ENCODE measurements at regions not wholly inside any gene's neighbourhood (a gene's known extent, or its start where the extent isn't known, plus 50 kb on each side); places are given as distances from the start of the nearest gene placed in this dataset.

GRCh38 chr14:30331030-30331429, 227.9 kb upstream of the G2E3 start:
- H3K4me3 ChIP-seq = no peak overlapping the region
- TF ChIP-seq POLR2AphosphoS5 (IDR thresholded peaks at IDR 0.05) (no peak), CTCF (IDR thresholded peaks at IDR 0.05) (no peak), POLR2A (IDR thresholded peaks at IDR 0.05) (no peak)
- intact Hi-C loops (cut with DNase I; ENCODE audit: low total_unique reads) = no loop called here

GRCh38 chr14:30332374-30332773, 226.6 kb upstream of the G2E3 start:
- H3K27me3 ChIP-seq = no peaks in the 10 kb centered on the region
- no peak overlapping the region for H3K27ac ChIP-seq
- no peak for TF ChIP-seq POLR2A (IDR thresholded peaks at IDR 0.05)
- no peak for TF ChIP-seq POLR2AphosphoS5 (IDR thresholded peaks at IDR 0.05)
- intact Hi-C loops (cut with DNase I; ENCODE audit: low total_unique reads) = no loop called here
- H3K9me3 ChIP-seq = no peaks in the 10 kb centered on the region
- no peak overlapping the region for H3K4me3 ChIP-seq
- no peak for DNase-seq (ENCODE audit: low spot score in 2 of 2)
- no peaks in the 10 kb centered on the region for H3K4me1 ChIP-seq
- H3K36me3 ChIP-seq = no peaks in the 10 kb centered on the region

More at GRCh38 chr14:30331030-30331429, 227.9 kb upstream of the G2E3 start:
- no peaks in the 10 kb centered on the region for H3K4me1 ChIP-seq
- H3K27ac ChIP-seq = no peak overlapping the region
- H3K9me3 ChIP-seq = no peaks in the 10 kb centered on the region
- H3K27me3 ChIP-seq = no peaks in the 10 kb centered on the region
- H3K36me3 ChIP-seq = no peaks in the 10 kb centered on the region
- no peak for DNase-seq (ENCODE audit: low spot score in 2 of 2)

GRCh38 chr14:30333934-30334333, 225.0 kb upstream of the G2E3 start:
- H3K9me3 ChIP-seq = no peaks in the 10 kb centered on the region
- no peaks in the 10 kb centered on the region for H3K27me3 ChIP-seq
- TF ChIP-seq CTCF (IDR thresholded peaks at IDR 0.05) = no peak
- no peak for TF ChIP-seq POLR2AphosphoS5 (IDR thresholded peaks at IDR 0.05)
- TF ChIP-seq POLR2A (IDR thresholded peaks at IDR 0.05) = no peak
- H3K4me1 ChIP-seq = no peaks in the 10 kb centered on the region
- H3K36me3 ChIP-seq = no peaks in the 10 kb centered on the region
- intact Hi-C loops (cut with DNase I; ENCODE audit: low total_unique reads) = no loop called here
- no peak overlapping the region for H3K27ac ChIP-seq
- H3K4me3 ChIP-seq = no peak overlapping the region
- no peak for DNase-seq (ENCODE audit: low spot score in 2 of 2)

GRCh38 chr14:30337456-30337855, 221.5 kb upstream of the G2E3 start:
- TF ChIP-seq POLR2AphosphoS5 (IDR thresholded peaks at IDR 0.05) (no peak), CTCF (IDR thresholded peaks at IDR 0.05) (no peak), POLR2A (IDR thresholded peaks at IDR 0.05) (no peak)
- intact Hi-C loops (cut with DNase I; ENCODE audit: low total_unique reads) = no loop called here
- Histone ChIP-seq H3K27ac (no peak overlapping the region), H3K9me3 (no peaks in the 10 kb centered on the region), H3K27me3 (no peaks in the 10 kb centered on the region), H3K4me3 (no peak overlapping the region), H3K4me1 (no peaks in the 10 kb centered on the region), H3K36me3 (no peaks in the 10 kb centered on the region)
- DNase-seq (ENCODE audit: low spot score in 2 of 2) = no peak

- Histone ChIP-seq H3K4me3 (no peak overlapping the region), H3K9me3 (no peaks in the 10 kb centered on the region), H3K27me3 (no peaks in the 10 kb centered on the region), H3K36me3 (no peaks in the 10 kb centered on the region), H3K4me1 (no peaks in the 10 kb centered on the region), H3K27ac (no peak overlapping the region)
- no peak for DNase-seq (ENCODE audit: low spot score in 2 of 2)
- TF ChIP-seq POLR2A (IDR thresholded peaks at IDR 0.05) = no peak
- no peak for TF ChIP-seq POLR2AphosphoS5 (IDR thresholded peaks at IDR 0.05)
- TF ChIP-seq CTCF (IDR thresholded peaks at IDR 0.05) = no peak
- intact Hi-C loops (cut with DNase I; ENCODE audit: low total_unique reads) = no loop called here
Measured at GRCh38 chr14:30339311-30339901, 219.6 kb upstream of the G2E3 start.

- H3K27me3 ChIP-seq = no peaks in the 10 kb centered on the region
- H3K4me1 ChIP-seq = no peaks in the 10 kb centered on the region
Measured at GRCh38 chr14:30340495-30340894, 218.5 kb upstream of the G2E3 start.

More at GRCh38 chr14:30340495-30340894, 218.5 kb upstream of the G2E3 start:
- Histone ChIP-seq H3K4me3 (no peak overlapping the region), H3K36me3 (no peaks in the 10 kb centered on the region), H3K9me3 (no peaks in the 10 kb centered on the region), H3K27ac (no peak overlapping the region)
- DNase-seq (ENCODE audit: low spot score in 2 of 2) = no peak
- intact Hi-C loops (cut with DNase I; ENCODE audit: low total_unique reads) = no loop called here
- TF ChIP-seq CTCF (IDR thresholded peaks at IDR 0.05) = no peak
- no peak for TF ChIP-seq POLR2A (IDR thresholded peaks at IDR 0.05)
- TF ChIP-seq POLR2AphosphoS5 (IDR thresholded peaks at IDR 0.05) = no peak

Measured in breast epithelium (tissue), 4 donors.